Glutamatergic neuron (in vitro differentiated cells): ENCODE measurements at regions not wholly inside any gene's neighbourhood (a gene's known extent, or its start where the extent isn't known, plus 50 kb on each side); places are given as distances from the start of the nearest gene placed in this dataset.

ENCODE experiments used
- DNase-seq: peaks from one replicate; pipeline ENCODE4 v3.0.0; 2022
- H3K27ac Mint-ChIP-seq: one replicate; pipeline ENCODE4 v1.8.0; 2020; ENCODE audit warnings: mild to moderate bottlenecking, mixed read lengths, inconsistent platforms; ENCODE audit not compliant: unreplicated experiment
- H3K27me3 Mint-ChIP-seq: one replicate; pipeline ENCODE4 v1.8.0; 2020; ENCODE audit warnings: mild to moderate bottlenecking, moderate library complexity, mixed read lengths, inconsistent platforms; ENCODE audit not compliant: unreplicated experiment
- H3K36me3 Mint-ChIP-seq: one replicate; pipeline ENCODE4 v1.8.0; 2020; ENCODE audit warnings: mild to moderate bottlenecking, mixed read lengths, inconsistent platforms; ENCODE audit not compliant: unreplicated experiment
- H3K4me1 Mint-ChIP-seq: one replicate; pipeline ENCODE4 v1.8.0; 2020; ENCODE audit warnings: mild to moderate bottlenecking, low read depth, mixed read lengths, inconsistent platforms; ENCODE audit not compliant: unreplicated experiment
- H3K4me3 Mint-ChIP-seq: one replicate; pipeline ENCODE4 v1.8.0; 2020; ENCODE audit warnings: mild to moderate bottlenecking, mixed read lengths, inconsistent platforms; ENCODE audit not compliant: unreplicated experiment
- H3K9me3 Mint-ChIP-seq: one replicate; pipeline ENCODE4 v1.8.0; 2020; ENCODE audit warnings: mild to moderate bottlenecking, moderate library complexity, mixed read lengths, inconsistent platforms; ENCODE audit not compliant: unreplicated experiment
- CTCF ChIP-seq: fragments of 200-600 bp; sonication (generic); IDR thresholded peaks from one replicate; pipeline ENCODE4 v1.5.0; 2021; ENCODE audit not compliant: partially characterized antibody, unreplicated experiment

GRCh38 chr1:5563861-5564577 is 428.2 kb downstream of the NPHP4 start:
- no peaks in the 10 kb centered on the region for H3K36me3 Mint-ChIP-seq
- H3K4me3 Mint-ChIP-seq: no peak overlapping the region
- no peak overlapping the region for H3K27ac Mint-ChIP-seq
- no peak for TF ChIP-seq CTCF
- no peaks in the 10 kb centered on the region for H3K27me3 Mint-ChIP-seq
- no peaks in the 10 kb centered on the region for H3K4me1 Mint-ChIP-seq
- DNase-seq: no peak
- H3K9me3 Mint-ChIP-seq: peaks cover 2% of the 10 kb centered on the region

GRCh38 chr1:5562769-5563168 is 429.5 kb downstream of the NPHP4 start:
- TF ChIP-seq CTCF: no peak

GRCh38 chr1:5562331-5562730 is 429.9 kb downstream of the NPHP4 start:
- Mint-ChIP-seq H3K4me1 (no peaks in the 10 kb centered on the region), H3K4me3 (no peak overlapping the region), H3K36me3 (no peaks in the 10 kb centered on the region), H3K9me3 (peaks cover 4% of the 10 kb centered on the region), H3K27me3 (no peaks in the 10 kb centered on the region), H3K27ac (no peak overlapping the region)
- no peak for DNase-seq
- TF ChIP-seq CTCF: no peak

More at GRCh38 chr1:5562769-5563168, 429.5 kb downstream of the NPHP4 start:
- no peak overlapping the region for H3K4me3 Mint-ChIP-seq
- no peak overlapping the region for H3K27ac Mint-ChIP-seq
- peaks cover 4% of the 10 kb centered on the region for H3K9me3 Mint-ChIP-seq
- H3K4me1 Mint-ChIP-seq: no peaks in the 10 kb centered on the region
- H3K36me3 Mint-ChIP-seq: no peaks in the 10 kb centered on the region
- DNase-seq: no peak
- no peaks in the 10 kb centered on the region for H3K27me3 Mint-ChIP-seq

- TF ChIP-seq CTCF: no peak
- DNase-seq: no peak
- no peaks in the 10 kb centered on the region for H3K36me3 Mint-ChIP-seq
- H3K27ac Mint-ChIP-seq: no peak overlapping the region
- no peaks in the 10 kb centered on the region for H3K27me3 Mint-ChIP-seq
- no peak overlapping the region for H3K4me3 Mint-ChIP-seq
- peaks cover 9% of the 10 kb centered on the region for H3K9me3 Mint-ChIP-seq
- no peaks in the 10 kb centered on the region for H3K4me1 Mint-ChIP-seq
Observed at GRCh38 chr1:5559078-5559477, 433.1 kb downstream of the NPHP4 start.

GRCh38 chr1:5555853-5556252 is 436.4 kb downstream of the NPHP4 start:
- H3K4me3 Mint-ChIP-seq: no peak overlapping the region
- TF ChIP-seq CTCF: no peak
- no peak for DNase-seq
- H3K4me1 Mint-ChIP-seq: no peaks in the 10 kb centered on the region
- H3K36me3 Mint-ChIP-seq: no peaks in the 10 kb centered on the region
- H3K9me3 Mint-ChIP-seq: peaks cover 8% of the 10 kb centered on the region
- H3K27me3 Mint-ChIP-seq: no peaks in the 10 kb centered on the region
- no peak overlapping the region for H3K27ac Mint-ChIP-seq
